ENCODE measurements at regions not wholly inside any gene's neighbourhood (a gene's known extent, or its start where the extent isn't known, plus 50 kb on each side); places are given as distances from the start of the nearest gene placed in this dataset.

DNA sequence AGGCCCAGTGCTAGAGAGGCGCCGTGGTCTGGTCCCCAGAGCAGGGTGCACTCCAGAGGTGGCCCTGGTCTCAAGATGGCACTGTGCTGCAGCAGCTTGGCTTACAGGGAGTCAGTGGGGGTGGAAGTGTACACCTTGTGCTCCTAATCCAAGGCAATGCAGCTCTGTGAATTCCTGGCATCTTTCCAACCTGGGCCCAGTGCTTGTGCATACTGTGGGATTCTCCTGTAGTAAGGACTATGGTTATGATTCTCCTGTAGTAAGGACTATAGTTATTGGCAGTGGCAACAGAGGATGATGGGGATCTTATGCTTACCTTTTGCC, 616.7 kb upstream of the REG3G start:
- TF ChIP-seq, protein P1, sequence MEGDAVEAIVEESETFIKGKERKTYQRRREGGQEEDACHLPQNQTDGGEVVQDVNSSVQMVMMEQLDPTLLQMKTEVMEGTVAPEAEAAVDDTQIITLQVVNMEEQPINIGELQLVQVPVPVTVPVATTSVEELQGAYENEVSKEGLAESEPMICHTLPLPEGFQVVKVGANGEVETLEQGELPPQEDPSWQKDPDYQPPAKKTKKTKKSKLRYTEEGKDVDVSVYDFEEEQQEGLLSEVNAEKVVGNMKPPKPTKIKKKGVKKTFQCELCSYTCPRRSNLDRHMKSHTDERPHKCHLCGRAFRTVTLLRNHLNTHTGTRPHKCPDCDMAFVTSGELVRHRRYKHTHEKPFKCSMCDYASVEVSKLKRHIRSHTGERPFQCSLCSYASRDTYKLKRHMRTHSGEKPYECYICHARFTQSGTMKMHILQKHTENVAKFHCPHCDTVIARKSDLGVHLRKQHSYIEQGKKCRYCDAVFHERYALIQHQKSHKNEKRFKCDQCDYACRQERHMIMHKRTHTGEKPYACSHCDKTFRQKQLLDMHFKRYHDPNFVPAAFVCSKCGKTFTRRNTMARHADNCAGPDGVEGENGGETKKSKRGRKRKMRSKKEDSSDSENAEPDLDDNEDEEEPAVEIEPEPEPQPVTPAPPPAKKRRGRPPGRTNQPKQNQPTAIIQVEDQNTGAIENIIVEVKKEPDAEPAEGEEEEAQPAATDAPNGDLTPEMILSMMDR (conservative IDR thresholded peaks at IDR 0.05): no peak
- DNase-seq: no peak
- no peaks in the 10 kb centered on the region for H3K9me3 Mint-ChIP-seq
- H3K4me3 ChIP-seq (ENCODE audit: low read length): no peak overlapping the region
- no peaks in the 10 kb centered on the region for H3K4me1 Mint-ChIP-seq
- no peaks in the 10 kb centered on the region for H3K9me3 ChIP-seq (ENCODE audit: control insufficient read depth, low read length)
- H3K27me3 Mint-ChIP-seq (ENCODE audit: insufficient read depth): no peaks in the 10 kb centered on the region
- no peaks in the 10 kb centered on the region for H3K36me3 Mint-ChIP-seq (ENCODE audit: low read depth)
- H3K27ac Mint-ChIP-seq: no peak overlapping the region
- no peaks in the 10 kb centered on the region for H3K27me3 ChIP-seq (ENCODE audit: control insufficient read depth, insufficient read depth, low read length, poor library complexity, severe bottlenecking)
- no peak overlapping the region for H3K9ac ChIP-seq (ENCODE audit: extremely low read depth, low read length, poor library complexity, severe bottlenecking)
- no peak overlapping the region for H3K27ac ChIP-seq (ENCODE audit: low read depth, low read length)
- H3K4me1 ChIP-seq (ENCODE audit: control insufficient read depth, insufficient read depth, low read length): no peaks in the 10 kb centered on the region
- WGBS, 2 experiments (ENCODE audit: insufficient coverage in 1 of 2, insufficient read length in 1 of 2): 92 to 95% methylated on average over 2 of the region's 2 CpGs
- H3K36me3 ChIP-seq (ENCODE audit: control insufficient read depth, insufficient read depth, low read length): no peaks in the 10 kb centered on the region
- no peak overlapping the region for H3K4me3 Mint-ChIP-seq

DNA sequence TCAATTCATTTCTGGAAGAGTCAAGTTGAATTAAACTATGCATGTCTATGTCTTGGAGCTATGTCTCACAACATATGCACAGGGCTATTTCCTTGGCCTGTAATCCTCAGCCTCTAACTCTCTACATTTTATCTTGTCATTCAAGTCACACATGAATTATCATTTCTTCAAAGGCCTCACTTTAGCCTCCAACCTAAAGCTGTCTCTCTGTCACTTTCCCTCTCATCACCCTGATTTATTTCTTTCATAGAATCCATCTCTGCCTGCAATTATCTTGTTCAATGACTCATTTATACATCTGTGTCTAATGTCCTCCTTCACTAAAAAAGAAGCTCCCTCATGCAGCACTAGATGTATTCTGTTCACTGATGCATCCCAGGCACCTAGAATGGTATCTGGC, 614.2 kb upstream of the REG3G start:
- H3K27me3 ChIP-seq (ENCODE audit: control insufficient read depth, insufficient read depth, low read length, poor library complexity, severe bottlenecking): no peaks in the 10 kb centered on the region
- Mint-ChIP-seq H3K27ac (no peak overlapping the region), H3K27me3 (ENCODE audit: insufficient read depth) (no peaks in the 10 kb centered on the region), H3K4me1 (no peaks in the 10 kb centered on the region), H3K4me3 (no peak overlapping the region), H3K9me3 (no peaks in the 10 kb centered on the region), H3K36me3 (ENCODE audit: low read depth) (no peaks in the 10 kb centered on the region)
- TF ChIP-seq, protein P1 (conservative IDR thresholded peaks at IDR 0.05): no peak
- H3K4me1 ChIP-seq (ENCODE audit: control insufficient read depth, insufficient read depth, low read length): no peaks in the 10 kb centered on the region
- peaks cover 5% of the 10 kb centered on the region for H3K9me3 ChIP-seq (ENCODE audit: control insufficient read depth, low read length)
- H3K9ac ChIP-seq (ENCODE audit: extremely low read depth, low read length, poor library complexity, severe bottlenecking): no peak overlapping the region
- no peak overlapping the region for H3K4me3 ChIP-seq (ENCODE audit: low read length)
- no peak for DNase-seq
- no peak overlapping the region for H3K27ac ChIP-seq (ENCODE audit: low read depth, low read length)
- no peaks in the 10 kb centered on the region for H3K36me3 ChIP-seq (ENCODE audit: control insufficient read depth, insufficient read depth, low read length)

DNA sequence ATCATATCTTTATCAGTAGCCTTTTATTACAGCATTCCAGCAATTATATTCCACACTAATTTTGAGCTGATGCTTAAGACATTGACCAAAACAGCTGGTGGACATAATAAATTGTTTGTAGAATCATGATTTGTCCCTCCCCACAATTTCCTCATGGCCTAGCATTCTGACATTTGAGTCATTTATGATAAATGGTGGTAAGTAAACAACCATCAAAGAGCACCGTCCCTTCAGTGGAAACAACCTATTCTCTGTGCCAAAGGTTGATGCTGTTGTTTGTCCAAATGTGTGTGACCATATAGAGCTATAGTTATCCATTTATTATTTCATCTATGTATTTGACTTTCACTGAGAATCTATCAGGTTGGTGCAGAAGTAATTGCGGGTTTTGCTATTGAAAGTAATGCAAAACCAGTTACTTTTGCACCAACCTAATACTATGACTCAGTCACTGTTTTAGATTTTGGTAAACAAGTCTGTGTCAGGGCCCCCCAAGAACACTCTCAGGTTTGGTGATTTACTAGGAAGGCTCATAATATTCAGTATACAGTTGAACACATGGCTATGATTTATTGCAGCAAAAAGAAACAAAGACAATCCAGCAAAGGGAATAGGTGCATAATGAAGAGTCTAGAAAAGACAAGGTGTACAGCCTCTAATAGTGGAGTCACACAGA, 608.7 kb upstream of the REG3G start:
- Mint-ChIP-seq H3K36me3 (ENCODE audit: low read depth) (no peaks in the 10 kb centered on the region), H3K27ac (no peak overlapping the region), H3K9me3 (no peaks in the 10 kb centered on the region), H3K4me3 (no peak overlapping the region), H3K27me3 (ENCODE audit: insufficient read depth) (no peaks in the 10 kb centered on the region), H3K4me1 (no peaks in the 10 kb centered on the region)
- H3K27ac ChIP-seq (ENCODE audit: low read depth, low read length): no peak overlapping the region
- H3K4me3 ChIP-seq (ENCODE audit: low read length): no peak overlapping the region
- DNase-seq: no peak
- H3K9ac ChIP-seq (ENCODE audit: extremely low read depth, low read length, poor library complexity, severe bottlenecking): no peak overlapping the region
- H3K36me3 ChIP-seq (ENCODE audit: control insufficient read depth, insufficient read depth, low read length): no peaks in the 10 kb centered on the region
- H3K4me1 ChIP-seq (ENCODE audit: control insufficient read depth, insufficient read depth, low read length): no peaks in the 10 kb centered on the region
- WGBS, 2 experiments (ENCODE audit: insufficient coverage in 1 of 2, insufficient read length in 1 of 2): 95% methylated on average over 2 of the region's 2 CpGs; no CpG with 5 or more reads in 1 of the 2 experiments
- peaks cover 5% of the 10 kb centered on the region for H3K9me3 ChIP-seq (ENCODE audit: control insufficient read depth, low read length)
- TF ChIP-seq, protein P1 (conservative IDR thresholded peaks at IDR 0.05): no peak
- no peaks in the 10 kb centered on the region for H3K27me3 ChIP-seq (ENCODE audit: control insufficient read depth, insufficient read depth, low read length, poor library complexity, severe bottlenecking)
